Renal cortical epithelial cell (primary cell): ENCODE measurements at regions not wholly inside any gene's neighbourhood (a gene's known extent, or its start where the extent isn't known, plus 50 kb on each side); places are given as distances from the start of the nearest gene placed in this dataset.
"Not testable (repeated sequence)": the region's sequence is repeated elsewhere in the genome, so short reads cannot be mapped to it uniquely, and the experiment has no call there.

Experiments
- DNase-seq: peaks from one replicate; pipeline ENCODE4 v3.0.0-alpha.2; 2011; ENCODE audit warnings: low read depth

- no peak for DNase-seq
Measured at GRCh38 chr5:96133341-96134079, 171.9 kb upstream of the ELL2 start.

DNA sequence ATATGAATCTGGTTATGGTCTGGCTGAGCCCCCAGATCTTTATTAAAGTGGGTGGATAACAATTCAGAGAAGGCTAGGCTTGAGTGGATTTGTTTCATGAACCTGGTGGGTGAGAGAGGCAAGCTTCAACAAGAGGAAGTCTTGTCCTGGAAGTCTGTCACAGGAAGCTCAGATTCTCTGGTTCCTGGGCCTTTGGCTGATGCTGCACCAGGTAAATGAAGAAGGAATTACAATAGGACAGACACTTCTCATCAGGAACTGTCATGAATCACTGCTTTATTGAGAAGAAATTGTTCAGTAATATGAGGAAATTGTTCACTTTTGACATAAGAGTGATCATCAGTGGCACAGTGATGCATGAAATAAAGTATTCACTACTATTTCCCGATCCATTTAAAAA lies 167.6 kb upstream of the ELL2 start:
- no peak for DNase-seq

GRCh38 chr5:96128204-96128864 lies 166.7 kb upstream of the ELL2 start:
- no peak for DNase-seq

GRCh38 chr5:96127538-96127937 lies 165.9 kb upstream of the ELL2 start:
- DNase-seq = no peak

DNA sequence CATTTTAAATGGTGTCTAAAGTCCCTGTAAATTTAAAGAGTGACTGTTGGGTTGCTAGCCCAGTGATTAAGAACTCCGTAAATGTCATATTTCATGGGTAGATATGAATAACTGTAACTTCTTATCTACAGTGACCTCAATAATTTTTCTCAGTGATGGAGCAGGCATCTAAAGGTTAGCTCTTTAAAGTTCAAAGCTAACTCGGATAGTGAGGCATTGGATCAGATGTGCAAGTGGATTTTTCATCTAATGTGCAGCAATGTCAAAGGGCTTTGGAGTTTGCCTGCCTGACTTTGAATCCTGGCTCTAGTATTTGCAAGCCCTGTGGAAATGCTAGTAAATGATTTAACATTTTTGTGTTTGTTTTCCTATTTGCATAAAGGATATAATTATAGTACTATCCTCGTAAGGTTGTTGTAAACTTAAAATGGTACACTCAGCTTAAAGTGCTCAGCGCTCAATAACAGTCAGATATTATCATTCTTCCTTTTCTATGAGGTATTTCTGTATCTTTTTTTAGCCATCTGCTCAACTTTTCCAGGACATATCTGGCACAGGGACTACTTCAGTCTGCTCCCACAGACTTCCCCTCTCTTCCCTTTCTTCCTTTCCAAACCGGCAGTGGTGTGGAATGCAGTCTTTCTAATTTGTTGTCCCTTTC lies 163.7 kb upstream of the ELL2 start:
- DNase-seq = peak; percentile 65

- no peak for DNase-seq
Measured at GRCh38 chr5:96124589-96124988, 162.9 kb upstream of the ELL2 start.

DNA sequence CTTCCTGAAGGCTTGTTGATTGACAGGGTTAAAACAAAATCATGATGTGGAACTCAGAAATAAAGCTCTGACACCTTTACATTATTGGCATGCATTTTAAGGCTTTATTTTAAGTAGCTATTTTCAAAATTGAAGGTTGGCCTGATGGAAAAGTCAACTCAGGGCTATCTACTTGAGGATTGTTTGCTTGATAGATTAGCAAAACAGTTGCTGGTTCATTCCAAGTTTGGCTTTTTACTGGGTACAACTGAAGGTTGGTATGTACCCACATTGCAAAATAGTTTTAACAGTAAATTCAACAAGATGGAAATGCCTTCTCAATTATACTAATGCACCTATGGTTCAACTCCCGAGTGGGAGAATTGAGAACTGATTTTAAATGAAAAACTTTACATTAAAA lies 161.8 kb upstream of the ELL2 start:
- no peak for DNase-seq

GRCh38 chr5:96121364-96121763 lies 159.7 kb upstream of the ELL2 start:
- DNase-seq = no peak

- DNase-seq = peak; percentile 42
Measured at GRCh38 chr5:96120120-96120519, 158.5 kb upstream of the ELL2 start.

- peak; percentile 70 for DNase-seq
Measured at GRCh38 chr5:96117771-96118651, 156.4 kb upstream of the ELL2 start.

- DNase-seq = no peak
Measured at GRCh38 chr5:96115147-96115807, 153.6 kb upstream of the ELL2 start.

DNA sequence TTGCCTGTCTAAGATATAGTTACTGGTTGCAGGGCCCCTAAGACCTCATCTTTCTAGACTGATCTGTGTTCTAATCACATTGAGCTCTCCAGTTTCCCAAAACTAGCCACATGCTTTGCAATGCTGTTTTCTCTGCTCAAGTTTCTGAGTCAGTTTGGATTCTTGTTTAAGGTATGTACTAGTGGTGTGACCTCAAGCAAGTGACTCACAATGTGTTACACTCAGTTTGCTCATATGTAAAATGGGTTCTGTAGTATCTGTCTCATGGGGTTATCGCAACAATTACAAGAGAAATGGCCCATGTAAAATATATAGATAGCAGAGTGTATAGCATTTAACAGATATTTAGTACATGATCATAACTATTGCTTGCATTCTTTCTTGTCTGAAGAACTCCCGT lies 153.1 kb upstream of the ELL2 start:
- peak; percentile 49 for DNase-seq

DNA sequence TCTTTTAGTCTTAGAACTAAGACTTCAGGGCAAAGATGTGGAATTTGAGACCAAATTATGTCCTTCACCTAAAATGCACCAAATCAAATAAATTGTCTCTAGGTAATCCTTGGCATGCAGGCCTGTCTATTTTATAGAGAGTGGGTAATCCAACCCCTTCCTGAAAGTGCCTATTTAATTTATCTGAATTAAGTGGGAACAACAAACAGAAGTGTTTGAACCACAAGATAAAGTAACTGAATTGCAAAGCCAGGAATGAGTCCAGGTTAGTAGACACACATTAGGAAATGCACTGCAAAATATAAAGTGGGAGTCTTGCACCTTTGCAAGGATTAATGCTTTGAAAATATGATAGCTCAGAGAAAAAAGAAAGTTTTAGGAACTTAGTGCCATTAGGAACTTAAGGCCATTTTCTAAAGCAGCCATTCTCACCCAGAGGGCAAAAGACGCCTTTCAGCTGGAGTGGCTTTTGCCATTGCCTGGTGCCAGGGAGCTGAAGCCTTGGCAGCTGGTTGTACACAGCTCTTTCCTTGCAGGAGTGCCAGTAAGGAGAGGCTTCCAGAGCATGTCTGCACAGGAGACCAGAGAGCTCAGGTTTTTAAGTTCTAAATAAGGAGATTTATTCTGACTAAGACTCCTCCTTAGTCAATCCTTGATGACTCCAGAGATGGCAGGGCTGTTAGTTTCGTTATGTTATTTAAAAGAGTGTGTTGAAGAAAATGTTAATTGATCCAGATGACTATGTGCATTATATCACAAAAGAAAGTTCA lies 151.7 kb upstream of the ELL2 start:
- DNase-seq = no peak

DNA sequence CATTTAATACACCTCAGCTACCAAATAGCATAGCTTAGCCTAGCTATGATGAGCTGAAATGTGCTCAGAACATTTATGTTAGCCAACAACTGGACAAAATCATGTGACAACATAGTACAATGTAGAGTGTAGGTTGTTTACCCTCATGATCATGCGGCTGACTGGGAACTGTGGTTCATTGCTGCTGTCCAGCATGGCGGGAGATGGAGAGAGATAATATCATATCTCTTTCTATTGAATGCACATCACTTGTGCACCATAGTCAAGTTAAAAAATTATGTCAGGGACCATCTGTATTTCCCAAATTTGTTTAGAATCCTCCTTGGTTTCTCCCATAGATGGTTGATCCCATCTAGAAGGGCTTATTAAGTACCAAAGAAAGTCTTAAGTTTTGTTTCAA lies 151.1 kb upstream of the ELL2 start:
- no peak for DNase-seq

DNA sequence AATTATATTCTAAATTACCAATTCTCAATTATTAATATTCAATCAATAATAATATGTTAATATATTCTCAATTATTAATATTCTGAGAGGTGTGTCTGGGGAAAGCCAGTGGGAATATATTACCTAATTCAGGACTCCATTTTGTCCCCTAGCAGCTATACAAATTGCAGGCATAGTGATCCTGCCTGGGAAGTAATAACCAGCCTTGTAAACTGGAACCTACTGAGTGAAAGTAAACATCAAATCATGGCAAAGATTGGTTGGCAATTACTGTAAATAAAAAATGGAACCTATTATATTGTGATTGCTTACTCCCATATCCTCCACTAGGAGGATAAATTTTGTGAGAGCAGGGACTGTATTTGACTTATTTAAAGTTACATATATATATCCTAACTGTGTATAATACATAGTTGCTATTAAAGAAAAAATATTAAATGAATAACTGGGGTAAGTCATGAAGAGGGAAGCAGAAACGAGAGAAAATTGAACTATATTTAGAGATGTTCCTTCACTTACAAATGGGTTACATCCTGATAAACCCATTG lies 150.5 kb upstream of the ELL2 start:
- no peak for DNase-seq

DNA sequence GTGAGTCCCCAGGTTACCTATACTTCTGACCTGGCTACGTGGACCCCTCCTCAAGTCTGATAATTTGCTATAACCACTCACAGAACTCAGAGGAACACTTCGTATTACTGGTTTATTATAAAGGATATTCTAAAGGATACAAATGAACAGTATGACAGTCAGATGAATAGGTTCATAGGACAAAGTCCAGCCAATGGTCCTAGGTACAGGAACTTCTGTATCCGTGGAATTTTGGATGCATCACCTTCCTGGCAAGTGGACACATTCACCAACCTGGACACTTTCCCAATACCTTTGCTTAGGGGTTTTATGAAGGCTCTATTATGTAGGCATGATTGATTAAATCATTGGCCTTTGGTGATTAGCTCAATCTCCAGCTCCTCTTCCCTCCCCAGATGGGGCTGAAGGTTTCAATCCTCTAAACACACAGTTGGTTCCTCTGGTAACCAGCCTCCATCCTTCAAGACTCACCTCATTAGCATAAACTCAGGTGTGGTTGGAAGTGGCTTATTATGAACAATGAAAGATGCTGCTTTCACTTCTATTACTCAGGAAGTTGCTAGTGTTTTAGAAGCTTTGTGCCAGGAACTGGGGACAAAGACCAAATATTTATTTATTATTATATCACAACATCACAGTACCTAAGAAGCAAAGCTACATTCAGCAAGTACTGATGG lies 149.6 kb upstream of the ELL2 start:
- no peak for DNase-seq

DNA sequence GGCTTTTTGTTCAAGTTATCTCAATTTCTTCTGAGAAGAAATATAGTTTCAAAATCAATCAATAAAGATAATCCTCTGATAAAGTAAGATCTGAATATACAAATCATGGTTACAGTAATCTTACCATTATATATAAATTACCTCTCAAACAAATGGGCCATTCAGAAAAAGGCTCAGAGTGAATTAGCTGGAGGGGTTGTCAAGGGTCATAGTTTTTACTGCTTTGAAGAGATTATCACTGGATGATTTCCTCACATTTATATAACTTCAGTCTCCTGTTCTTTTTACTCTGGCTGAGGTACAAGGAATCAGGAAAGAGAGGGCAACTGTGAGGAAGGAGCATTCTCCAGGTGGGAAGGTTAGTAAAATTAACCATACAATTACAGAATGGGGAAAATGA lies 148.6 kb upstream of the ELL2 start:
- no peak for DNase-seq

GRCh38 chr5:96108629-96109028 lies 147.0 kb upstream of the ELL2 start:
- DNase-seq = not testable (repeated sequence)

DNA sequence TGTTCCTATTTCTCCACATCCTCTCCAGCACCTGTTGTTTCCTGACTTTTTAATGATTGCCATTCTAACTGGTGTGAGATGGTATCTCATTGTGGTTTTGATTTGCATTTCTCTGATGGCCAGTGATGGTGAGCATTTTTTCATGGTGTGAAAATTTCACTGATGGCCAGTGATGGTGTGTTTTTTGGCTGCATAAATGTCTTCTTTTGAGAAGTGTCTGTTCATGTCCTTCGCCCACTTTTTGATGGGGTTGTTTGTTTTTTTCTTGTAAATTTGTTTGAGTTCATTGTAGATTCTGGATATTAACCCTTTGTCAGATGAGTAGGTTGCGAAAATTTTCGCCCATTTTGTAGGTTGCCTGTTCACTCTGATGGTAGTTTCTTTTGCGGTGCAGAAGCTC lies 142.2 kb upstream of the ELL2 start:
- DNase-seq = not testable (repeated sequence)
